ENCODE measurements at regions not wholly inside any gene's neighbourhood (a gene's known extent, or its start where the extent isn't known, plus 50 kb on each side); places are given as distances from the start of the nearest gene placed in this dataset.

- TF ChIP-seq POLR2AphosphoS5 (IDR thresholded peaks at IDR 0.05; ENCODE audit: control insufficient read depth, insufficient read depth, low read depth, low read length) (no peak), ZFPM2 (CRISPR knock-in tag; IDR thresholded peaks at IDR 0.05) (no peak)
These were observed 179.5 kb upstream of the KLF6 start for GRCh38 chr10:3964516-3964915.

Measured in K562 (cell line).